Endothelial cell of umbilical vein (primary cell): ENCODE measurements at regions not wholly inside any gene's neighbourhood (a gene's known extent, or its start where the extent isn't known, plus 50 kb on each side); places are given as distances from the start of the nearest gene placed in this dataset.

Source experiments
- BruUV-seq: library from RNA; stranded (reverse); fragments of 400-500 nt; replicated peaks from 2 replicates; lab custom pipeline; 2021; lab: Mats Ljungman, UMichigan
- CTCF ChIA-PET: fragments of 300-600, 350-600 bp; sonication (Branson Sonifier 250); formaldehyde crosslinking; loops from one replicate; lab custom pipeline; 2021; ENCODE audit warnings: antibody characterized with exemption, inconsistent platforms; lab: Charles Lee
- POLR2A ChIA-PET: fragments of 300-600, 350-600 bp; sonication (Branson Sonifier 250); formaldehyde crosslinking; loops from one replicate; lab custom pipeline; 2021; ENCODE audit warnings: antibody characterized with exemption, inconsistent platforms; lab: Charles Lee
- DNase-seq: peaks from one replicate; pipeline ENCODE4 v3.0.0-alpha.2; 2011; ENCODE audit warnings: low read depth, low spot score
- FAIRE-seq: peaks from 2 replicates; lab custom pipeline; 2011; peaks lifted over from hg19 to GRCh38; lab: Jason Lieb, UNC
- H2AFZ ChIP-seq: 2 replicates; pipeline ENCODE4 v1.6.0; 2012; ENCODE audit warnings: low read depth, low read length, control low read depth, inconsistent platforms
- H3K27ac ChIP-seq: 2 replicates; pipeline ENCODE4 v1.5.1; 2011; ENCODE audit warnings: low read depth, mild to moderate bottlenecking, control low read depth, low read length, moderate library complexity; ENCODE audit not compliant: insufficient read depth
- H3K27me3 ChIP-seq, 2 experiments: 2 replicates each; pipeline versions ENCODE4 v1.6.0 to v1.6.1; 2011; ENCODE audit warnings: low read length in 2 of 2, mixed read lengths in 1 of 2; ENCODE audit not compliant: control insufficient read depth in 2 of 2, insufficient read depth in 2 of 2
- H3K36me3 ChIP-seq, 2 experiments: 2 replicates in 1 of 2; 3 replicates in 1 of 2; pipeline ENCODE4 v1.5.1; 2011; ENCODE audit warnings: low read length in 2 of 2, mild to moderate bottlenecking in 1 of 2, moderate library complexity in 1 of 2; ENCODE audit not compliant: control insufficient read depth in 2 of 2, insufficient read depth in 2 of 2; ENCODE audit errors: extremely low read depth in 1 of 2
- H3K4me1 ChIP-seq: 3 replicates; pipeline ENCODE4 v1.5.1; 2011; ENCODE audit warnings: mild to moderate bottlenecking, low read length; ENCODE audit not compliant: control insufficient read depth, insufficient read depth; ENCODE audit errors: extremely low read depth
- H3K4me2 ChIP-seq: 2 replicates; pipeline ENCODE4 v1.6.1; 2011; ENCODE audit warnings: low read length, control low read depth, mixed read lengths; ENCODE audit not compliant: insufficient read depth
- H3K4me3 ChIP-seq, 3 experiments: fragments of 200-600 bp in 1 of 3; sonication (generic), shearing (Covaris generic) in 1 of 3; replicated peaks in 1 of 3; 2 replicates each; pipeline ENCODE4 v1.5.1; 2011 to 2016; ENCODE audit warnings: control low read depth in 3 of 3, low read length in 3 of 3, mild to moderate bottlenecking in 2 of 3, inconsistent platforms in 1 of 3, low read depth in 1 of 3, moderate library complexity in 1 of 3; ENCODE audit not compliant: insufficient read depth in 1 of 3
- H3K79me2 ChIP-seq: 2 replicates; pipeline ENCODE4 v1.6.0; 2012; ENCODE audit warnings: low read length, inconsistent platforms; ENCODE audit not compliant: control insufficient read depth, insufficient read depth
- H3K9ac ChIP-seq: replicated peaks from 2 replicates; pipeline ENCODE3; 2011; ENCODE audit warnings: low read length, control low read depth; ENCODE audit not compliant: insufficient read depth; ENCODE audit errors: extremely low read depth
- H3K9me1 ChIP-seq: replicated peaks from 3 replicates; pipeline ENCODE4 v1.6.0; 2011; ENCODE audit warnings: mild to moderate bottlenecking, low read length; ENCODE audit not compliant: control insufficient read depth, insufficient read depth; ENCODE audit errors: extremely low read depth
- H3K9me3 ChIP-seq: replicated peaks from 2 replicates; pipeline ENCODE4 v1.5.1; 2012; ENCODE audit warnings: low read length, inconsistent platforms; ENCODE audit not compliant: control insufficient read depth, insufficient read depth
- H4K20me1 ChIP-seq: replicated peaks from 2 replicates; pipeline ENCODE3; 2011; ENCODE audit warnings: mild to moderate bottlenecking, low read length; ENCODE audit not compliant: control insufficient read depth, insufficient read depth; ENCODE audit errors: extremely low read depth
- EZH2 ChIP-seq: IDR thresholded peaks from 2 replicates; pipeline ENCODE4 v1.6.1; 2012; ENCODE audit warnings: borderline replicate concordance, low read depth, mild to moderate bottlenecking, moderate library complexity, low read length, inconsistent platforms; ENCODE audit not compliant: severe bottlenecking
- FOS ChIP-seq: IDR thresholded peaks from 2 replicates; pipeline ENCODE4 v1.6.1; 2011; ENCODE audit warnings: mild to moderate bottlenecking, low read length, moderate library complexity, borderline replicate concordance; ENCODE audit not compliant: insufficient read depth
- GATA2 ChIP-seq: IDR thresholded peaks from 2 replicates; pipeline ENCODE4 v1.7.0; 2011; ENCODE audit warnings: low read depth, mild to moderate bottlenecking, moderate library complexity, mixed read lengths, low read length; ENCODE audit not compliant: insufficient read length, insufficient read depth
- JUN ChIP-seq: IDR thresholded peaks from 2 replicates; pipeline ENCODE4 v1.6.1; 2011; ENCODE audit warnings: borderline replicate concordance, low read depth; ENCODE audit not compliant: insufficient read length, insufficient read depth
- MYC ChIP-seq: IDR thresholded peaks from one replicate; pipeline ENCODE4 v1.6.1; 2011; ENCODE audit warnings: mild to moderate bottlenecking, low read depth, low read length
- POLR2A ChIP-seq: IDR thresholded peaks from 2 replicates; pipeline ENCODE4 v1.6.1; 2012; ENCODE audit warnings: low read depth, mild to moderate bottlenecking, control low read depth, low read length
- POLR2AphosphoS5 ChIP-seq: IDR thresholded peaks from 2 replicates; pipeline ENCODE4 v1.6.1; 2012; ENCODE audit warnings: low read depth, mild to moderate bottlenecking, control low read depth, low read length, moderate library complexity; ENCODE audit not compliant: insufficient read depth
- dilution Hi-C: fragments of 300-500 bp; cut with MboI; formaldehyde crosslinking; loops from one replicate; pipeline ENCODE4 v1.15.0; 2019; ENCODE audit warnings: low sequenced_read_pairs; ENCODE audit not compliant: extremely low pct_ligation_motif_present
- intact Hi-C: fragments of 100-400 bp; cut with micrococcal nuclease; formaldehyde crosslinking; loops from one replicate; pipeline ENCODE4 v1.10.0; 2022
- TF ChIP-seq, protein P1 (sequence below): IDR thresholded peaks from 2 replicates; pipeline ENCODE4 v1.6.1; 2011; ENCODE audit not compliant: insufficient read depth, insufficient read length
- TF ChIP-seq, protein P2 (sequence below), 2 donors: IDR thresholded peaks; 1 replicate in 1 of 2; 2 replicates in 1 of 2; pipeline ENCODE4 v1.5.1; 2011; ENCODE audit warnings: low read length in 2 of 2, mild to moderate bottlenecking in 2 of 2, moderate library complexity in 2 of 2, control low read depth in 1 of 2, inconsistent platforms in 1 of 2, low read depth in 1 of 2; ENCODE audit not compliant: insufficient read depth in 1 of 2; ENCODE audit errors: extremely low read depth in 1 of 2

- dilution Hi-C loops = no loop called here
- no peak overlapping the region for H2AFZ ChIP-seq
- no peak overlapping the region for H3K4me3 ChIP-seq
- no peak overlapping the region for H3K27ac ChIP-seq
- no peaks in the 10 kb centered on the region for H4K20me1 ChIP-seq
- H3K79me2 ChIP-seq = no peaks in the 10 kb centered on the region
- no peak for FAIRE-seq
- BruUV-seq = no TSS peak
- no peak for TF ChIP-seq JUN
- TF ChIP-seq, protein P1, sequence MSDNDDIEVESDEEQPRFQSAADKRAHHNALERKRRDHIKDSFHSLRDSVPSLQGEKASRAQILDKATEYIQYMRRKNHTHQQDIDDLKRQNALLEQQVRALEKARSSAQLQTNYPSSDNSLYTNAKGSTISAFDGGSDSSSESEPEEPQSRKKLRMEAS = no peak
- TF ChIP-seq GATA2 = no peak
- no peak for TF ChIP-seq MYC
- TF ChIP-seq EZH2 = no peak
- TF ChIP-seq FOS = no peak
- no peak for DNase-seq
- H3K4me1 ChIP-seq = no peaks in the 10 kb centered on the region
- intact Hi-C loops = no loop called here
- no peaks in the 10 kb centered on the region for H3K9me3 ChIP-seq
- H3K27me3 ChIP-seq = no peaks in the 10 kb centered on the region
- no peaks in the 10 kb centered on the region for H3K36me3 ChIP-seq
- ChIA-PET CTCF (no interaction called here), POLR2A (no interaction called here)
- H3K9ac ChIP-seq = no peak overlapping the region
- H3K4me2 ChIP-seq = no peak overlapping the region
- no peaks in the 10 kb centered on the region for H3K9me1 ChIP-seq
Observed at GRCh38 chr3:64976456-64976855, 288.7 kb upstream of the ADAMTS9 start.

DNA sequence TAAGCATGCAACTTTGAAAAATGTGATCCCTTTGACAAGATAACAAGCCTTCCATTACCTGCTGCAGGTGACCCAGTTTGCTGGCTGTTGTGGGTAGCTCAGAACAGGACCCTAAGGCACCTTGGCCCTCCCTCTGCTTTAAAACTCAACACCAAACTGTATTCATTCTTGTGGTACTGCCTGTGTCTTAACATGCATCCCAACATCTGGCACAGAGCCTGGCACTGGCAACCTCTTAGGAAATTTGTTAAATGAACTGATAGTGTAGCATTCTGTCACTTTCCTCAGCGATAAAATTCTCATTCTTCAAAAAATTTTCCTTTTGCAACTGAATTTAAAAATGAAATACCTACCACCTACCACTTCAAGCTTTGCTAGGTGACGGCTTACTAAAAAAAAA is 287.3 kb upstream of the ADAMTS9 start:
- Histone ChIP-seq H3K27me3 (no peaks in the 10 kb centered on the region), H3K36me3 (no peaks in the 10 kb centered on the region), H3K9ac (no peak overlapping the region), H3K27ac (no peak overlapping the region), H3K9me3 (no peaks in the 10 kb centered on the region), H3K4me2 (no peak overlapping the region), H3K9me1 (no peaks in the 10 kb centered on the region), H2AFZ (no peak overlapping the region), H4K20me1 (no peaks in the 10 kb centered on the region), H3K79me2 (no peaks in the 10 kb centered on the region), H3K4me1 (no peaks in the 10 kb centered on the region), H3K4me3 (no peak overlapping the region)
- intact Hi-C loops (no loop called here), dilution Hi-C loops (no loop called here)
- POLR2A ChIA-PET = no interaction called here
- TF ChIP-seq MYC (no peak), POLR2AphosphoS5 (no peak), JUN (no peak), EZH2 (no peak), FOS (no peak), GATA2 (no peak), POLR2A (no peak)
- TF ChIP-seq, protein P2, sequence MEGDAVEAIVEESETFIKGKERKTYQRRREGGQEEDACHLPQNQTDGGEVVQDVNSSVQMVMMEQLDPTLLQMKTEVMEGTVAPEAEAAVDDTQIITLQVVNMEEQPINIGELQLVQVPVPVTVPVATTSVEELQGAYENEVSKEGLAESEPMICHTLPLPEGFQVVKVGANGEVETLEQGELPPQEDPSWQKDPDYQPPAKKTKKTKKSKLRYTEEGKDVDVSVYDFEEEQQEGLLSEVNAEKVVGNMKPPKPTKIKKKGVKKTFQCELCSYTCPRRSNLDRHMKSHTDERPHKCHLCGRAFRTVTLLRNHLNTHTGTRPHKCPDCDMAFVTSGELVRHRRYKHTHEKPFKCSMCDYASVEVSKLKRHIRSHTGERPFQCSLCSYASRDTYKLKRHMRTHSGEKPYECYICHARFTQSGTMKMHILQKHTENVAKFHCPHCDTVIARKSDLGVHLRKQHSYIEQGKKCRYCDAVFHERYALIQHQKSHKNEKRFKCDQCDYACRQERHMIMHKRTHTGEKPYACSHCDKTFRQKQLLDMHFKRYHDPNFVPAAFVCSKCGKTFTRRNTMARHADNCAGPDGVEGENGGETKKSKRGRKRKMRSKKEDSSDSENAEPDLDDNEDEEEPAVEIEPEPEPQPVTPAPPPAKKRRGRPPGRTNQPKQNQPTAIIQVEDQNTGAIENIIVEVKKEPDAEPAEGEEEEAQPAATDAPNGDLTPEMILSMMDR (IDR thresholded peaks at IDR 0.05; ENCODE audit: extremely low read depth in 1 of 2, insufficient read depth in 1 of 2, low read depth in 1 of 2, low read length in 2 of 2) = no peak
- TF ChIP-seq, protein P1 = no peak
- DNase-seq (no peak), FAIRE-seq (no peak)
- CTCF ChIA-PET = no interaction called here
- BruUV-seq = no TSS peak
